ENCODE measurements at regions not wholly inside any gene's neighbourhood (a gene's known extent, or its start where the extent isn't known, plus 50 kb on each side); places are given as distances from the start of the nearest gene placed in this dataset.
"Not testable (repeated sequence)": the region's sequence is repeated elsewhere in the genome, so short reads cannot be mapped to it uniquely, and the experiment has no call there.

DNA sequence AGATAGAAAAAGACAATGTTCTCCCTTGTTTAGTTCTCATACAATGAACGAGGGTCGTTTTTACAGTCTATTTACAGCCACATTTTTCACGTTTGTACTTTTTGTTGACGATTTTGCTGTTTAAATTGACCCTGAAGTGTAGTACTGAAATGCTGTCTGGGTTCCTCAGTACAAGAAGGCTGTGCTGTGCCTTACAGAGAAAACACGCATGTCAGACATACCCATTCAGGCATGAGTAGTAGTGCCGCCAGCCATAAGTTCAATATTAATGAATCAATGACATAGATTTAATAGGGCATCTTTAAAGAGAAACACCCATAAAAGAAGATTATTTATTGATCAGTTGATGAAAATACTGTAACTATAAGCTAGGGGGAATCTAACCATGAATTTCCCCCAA, 459.8 kb upstream of the EPHA5 start:
- Histone ChIP-seq H3K27me3 (ENCODE audit: insufficient read depth, low read length, poor library complexity, severe bottlenecking) (no peaks in the 10 kb centered on the region), H3K27ac (ENCODE audit: low read depth, low read length) (no peak overlapping the region), H3K36me3 (ENCODE audit: insufficient read depth, low read length) (no peaks in the 10 kb centered on the region), H3K4me1 (ENCODE audit: insufficient read depth, low read length) (no peaks in the 10 kb centered on the region), H3K9me3 (ENCODE audit: low read length) (no peaks in the 10 kb centered on the region), H3K4me3 (ENCODE audit: low read length) (no peak overlapping the region)
- ChIA-PET CTCF (no interaction called here), POLR2A (no interaction called here)
- Mint-ChIP-seq H3K36me3 (no peaks in the 10 kb centered on the region), H3K27ac (no peak overlapping the region), H3K9me3 (peaks cover 1 to 17% (median 8%) of the 10 kb centered on the region in 5 donors), H3K4me3 (no peak overlapping the region), H3K27me3 (no peaks in the 10 kb centered on the region), H3K4me1 (no peaks in the 10 kb centered on the region)
- no peak for DNase-seq

DNA sequence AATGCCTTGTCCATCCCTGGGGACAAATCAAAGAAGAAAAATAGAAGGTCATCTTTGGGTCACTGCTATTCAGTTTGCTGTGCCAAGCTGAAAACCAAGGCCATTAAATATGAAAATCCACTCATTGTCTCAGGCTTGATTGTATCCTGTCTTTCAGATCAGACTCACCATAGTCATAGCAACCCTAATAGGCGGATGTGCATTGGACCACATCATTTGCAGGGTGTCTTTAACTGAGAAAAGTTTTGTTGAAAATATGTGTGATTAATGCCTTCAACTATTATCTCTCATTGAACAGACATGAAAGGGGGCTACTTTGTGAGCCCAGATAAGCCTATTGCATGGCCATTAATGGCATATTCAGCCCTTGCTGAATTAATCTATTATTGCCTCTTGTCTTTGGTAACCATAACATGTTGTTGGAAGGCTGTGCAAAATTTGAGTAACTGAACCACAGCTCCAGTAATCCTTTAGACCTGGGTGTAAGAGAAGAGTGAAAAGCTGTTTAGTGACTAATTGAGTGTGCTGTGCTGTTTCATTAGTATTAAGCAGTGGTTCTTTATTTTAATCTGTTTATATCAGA, 453.6 kb upstream of the EPHA5 start:
- Histone ChIP-seq H3K4me1 (ENCODE audit: insufficient read depth, low read length) (no peaks in the 10 kb centered on the region), H3K27ac (ENCODE audit: low read depth, low read length) (no peak overlapping the region), H3K4me3 (ENCODE audit: low read length) (no peak overlapping the region), H3K36me3 (ENCODE audit: insufficient read depth, low read length) (no peaks in the 10 kb centered on the region), H3K9me3 (ENCODE audit: low read length) (no peaks in the 10 kb centered on the region), H3K27me3 (ENCODE audit: insufficient read depth, low read length, poor library complexity, severe bottlenecking) (no peaks in the 10 kb centered on the region)
- no peaks in the 10 kb centered on the region for H3K27me3 Mint-ChIP-seq
- H3K4me3 Mint-ChIP-seq: no peak overlapping the region
- ChIA-PET CTCF (no interaction called here), POLR2A (no interaction called here)
- H3K36me3 Mint-ChIP-seq: no peaks in the 10 kb centered on the region
- DNase-seq: no peak
- H3K4me1 Mint-ChIP-seq: no peaks in the 10 kb centered on the region
- H3K9me3 Mint-ChIP-seq: peaks cover 2 to 15% (median 3%) of the 10 kb centered on the region in 5 donors
- no peak overlapping the region for H3K27ac Mint-ChIP-seq

DNA sequence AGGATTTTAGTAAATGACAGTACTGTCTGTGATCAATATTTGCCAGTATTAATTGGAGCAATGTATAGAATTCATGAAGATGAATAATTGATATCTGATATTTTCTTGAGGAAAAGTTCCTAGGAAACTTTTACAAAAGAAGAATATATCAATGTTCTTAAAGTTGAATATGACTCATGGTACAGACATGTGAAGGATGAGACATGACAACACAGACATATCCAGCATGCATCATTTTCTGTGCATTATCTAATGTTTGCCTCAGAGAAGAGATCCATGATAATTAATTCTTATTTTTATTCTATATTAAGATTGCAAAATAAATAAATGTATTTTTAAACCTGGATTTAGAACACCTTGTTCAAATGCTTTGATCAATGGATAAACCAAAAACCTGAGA, 452.9 kb upstream of the EPHA5 start:
- no peaks in the 10 kb centered on the region for H3K27me3 Mint-ChIP-seq
- no peaks in the 10 kb centered on the region for H3K36me3 ChIP-seq (ENCODE audit: insufficient read depth, low read length)

GRCh38 chr4:66115231-66115630, 444.9 kb upstream of the EPHA5 start:
- H3K4me3 Mint-ChIP-seq; H3K4me1 ChIP-seq (ENCODE audit: insufficient read depth, low read length); CTCF ChIA-PET; H3K27me3 ChIP-seq (ENCODE audit: insufficient read depth, low read length, poor library complexity, severe bottlenecking); H3K27ac Mint-ChIP-seq; H3K27ac ChIP-seq (ENCODE audit: low read depth, low read length); H3K27me3 Mint-ChIP-seq; DNase-seq; H3K36me3 Mint-ChIP-seq; POLR2A ChIA-PET; H3K36me3 ChIP-seq (ENCODE audit: insufficient read depth, low read length); H3K4me1 Mint-ChIP-seq; H3K9me3 ChIP-seq (ENCODE audit: low read length); H3K4me3 ChIP-seq (ENCODE audit: low read length): not testable (repeated sequence)
- peaks cover 7 to 31% (median 16%) of the 10 kb centered on the region in 5 donors for H3K9me3 Mint-ChIP-seq

More for the DNA sequence above, 452.9 kb upstream of the EPHA5 start:
- Histone ChIP-seq H3K4me1 (ENCODE audit: insufficient read depth, low read length) (no peaks in the 10 kb centered on the region), H3K4me3 (ENCODE audit: low read length) (no peak overlapping the region), H3K27ac (ENCODE audit: low read depth, low read length) (no peak overlapping the region), H3K27me3 (ENCODE audit: insufficient read depth, low read length, poor library complexity, severe bottlenecking) (no peaks in the 10 kb centered on the region), H3K9me3 (ENCODE audit: low read length) (no peaks in the 10 kb centered on the region)
- ChIA-PET POLR2A (no interaction called here), CTCF (no interaction called here)
- Mint-ChIP-seq H3K36me3 (no peaks in the 10 kb centered on the region), H3K4me1 (no peaks in the 10 kb centered on the region), H3K4me3 (no peak overlapping the region), H3K27ac (no peak overlapping the region), H3K9me3 (peaks cover 2 to 16% (median 3%) of the 10 kb centered on the region in 5 donors)
- no peak for DNase-seq

- DNase-seq: no peak
- CTCF ChIA-PET: no interaction called here
- H3K27ac Mint-ChIP-seq: no peak overlapping the region
- H3K36me3 ChIP-seq (ENCODE audit: insufficient read depth, low read length): no peaks in the 10 kb centered on the region
- no peak overlapping the region for H3K4me3 ChIP-seq (ENCODE audit: low read length)
- no peaks in the 10 kb centered on the region for H3K4me1 Mint-ChIP-seq
- no peak overlapping the region for H3K27ac ChIP-seq (ENCODE audit: low read depth, low read length)
- POLR2A ChIA-PET: no interaction called here
- H3K9me3 ChIP-seq (ENCODE audit: low read length): no peaks in the 10 kb centered on the region
- H3K27me3 Mint-ChIP-seq: peaks cover 0 to 1% of the 10 kb centered on the region in 2 donors
- H3K36me3 Mint-ChIP-seq: no peaks in the 10 kb centered on the region
- no peak overlapping the region for H3K4me3 Mint-ChIP-seq
- peaks cover 7 to 19% (median 10%) of the 10 kb centered on the region in 5 donors for H3K9me3 Mint-ChIP-seq
- no peaks in the 10 kb centered on the region for H3K27me3 ChIP-seq (ENCODE audit: insufficient read depth, low read length, poor library complexity, severe bottlenecking)
- no peaks in the 10 kb centered on the region for H3K4me1 ChIP-seq (ENCODE audit: insufficient read depth, low read length)
Observed at GRCh38 chr4:66108898-66109297, 438.6 kb upstream of the EPHA5 start.

GRCh38 chr4:66097218-66097617, 426.9 kb upstream of the EPHA5 start:
- Mint-ChIP-seq H3K27ac (no peak overlapping the region), H3K4me3 (no peak overlapping the region), H3K9me3 (peaks cover 4 to 23% (median 5%) of the 10 kb centered on the region in 5 donors), H3K27me3 (no peaks in the 10 kb centered on the region), H3K36me3 (no peaks in the 10 kb centered on the region), H3K4me1 (no peaks in the 10 kb centered on the region)
- H3K27ac ChIP-seq (ENCODE audit: low read depth, low read length): no peak overlapping the region
- ChIA-PET POLR2A (no interaction called here), CTCF (no interaction called here)
- H3K9me3 ChIP-seq (ENCODE audit: low read length): no peaks in the 10 kb centered on the region
- H3K36me3 ChIP-seq (ENCODE audit: insufficient read depth, low read length): no peaks in the 10 kb centered on the region
- DNase-seq: no peak
- no peaks in the 10 kb centered on the region for H3K27me3 ChIP-seq (ENCODE audit: insufficient read depth, low read length, poor library complexity, severe bottlenecking)
- no peak overlapping the region for H3K4me3 ChIP-seq (ENCODE audit: low read length)
- H3K4me1 ChIP-seq (ENCODE audit: insufficient read depth, low read length): no peaks in the 10 kb centered on the region

DNA sequence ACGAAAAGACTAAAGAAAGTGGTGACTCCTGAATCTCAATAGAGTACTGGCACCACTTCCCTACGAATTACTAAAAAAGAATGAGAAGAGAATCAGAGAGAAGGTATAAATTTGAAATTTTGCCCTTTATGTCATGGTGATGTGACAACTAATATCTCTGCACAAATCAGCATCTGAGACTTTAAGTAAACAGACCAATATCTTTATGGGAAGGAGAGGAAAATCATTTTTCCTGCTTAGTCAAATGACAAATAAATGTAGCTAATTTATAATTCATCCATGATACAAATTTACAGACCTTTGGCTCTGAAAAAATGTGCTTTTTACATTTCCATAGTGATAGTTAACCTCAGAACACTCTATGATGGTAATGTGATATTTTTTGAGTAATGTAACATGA, 424.8 kb upstream of the EPHA5 start:
- ChIA-PET POLR2A (no interaction called here), CTCF (no interaction called here)
- H3K27ac Mint-ChIP-seq: no peak overlapping the region
- no peaks in the 10 kb centered on the region for H3K36me3 Mint-ChIP-seq
- no peaks in the 10 kb centered on the region for H3K9me3 ChIP-seq (ENCODE audit: low read length)
- peaks cover 0 to 24% (median 7%) of the 10 kb centered on the region in 5 donors for H3K9me3 Mint-ChIP-seq
- no peak overlapping the region for H3K4me3 ChIP-seq (ENCODE audit: low read length)
- DNase-seq: no peak
- no peak overlapping the region for H3K27ac ChIP-seq (ENCODE audit: low read depth, low read length)
- H3K4me1 Mint-ChIP-seq: no peaks in the 10 kb centered on the region
- H3K4me3 Mint-ChIP-seq: no peak overlapping the region
- H3K36me3 ChIP-seq (ENCODE audit: insufficient read depth, low read length): no peaks in the 10 kb centered on the region
- no peaks in the 10 kb centered on the region for H3K27me3 ChIP-seq (ENCODE audit: insufficient read depth, low read length, poor library complexity, severe bottlenecking)
- no peaks in the 10 kb centered on the region for H3K27me3 Mint-ChIP-seq
- H3K4me1 ChIP-seq (ENCODE audit: insufficient read depth, low read length): no peaks in the 10 kb centered on the region

DNA sequence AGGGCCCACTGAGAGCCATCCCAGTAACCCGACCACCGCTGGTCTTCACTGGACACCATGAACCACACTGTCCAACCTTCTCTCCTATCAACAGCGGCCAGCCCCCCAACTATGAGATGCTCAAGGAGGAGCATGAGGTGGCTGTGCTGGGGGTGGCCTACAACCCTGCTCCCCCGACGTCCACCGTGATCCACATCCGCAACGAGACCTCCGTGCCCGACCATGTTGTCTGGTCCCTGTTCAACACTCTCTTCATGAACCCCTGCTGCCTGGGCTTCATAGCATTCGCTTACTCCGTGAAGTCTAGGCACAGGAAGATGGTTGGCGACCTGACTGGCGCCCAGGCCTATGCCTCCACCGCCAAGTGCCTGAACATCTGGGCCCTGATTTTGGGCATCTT, 423.8 kb upstream of the EPHA5 start:
- Histone ChIP-seq H3K4me1 (ENCODE audit: insufficient read depth, low read length) (no peaks in the 10 kb centered on the region), H3K4me3 (ENCODE audit: low read length) (no peak overlapping the region), H3K9me3 (ENCODE audit: low read length) (no peaks in the 10 kb centered on the region), H3K36me3 (ENCODE audit: insufficient read depth, low read length) (no peaks in the 10 kb centered on the region), H3K27ac (ENCODE audit: low read depth, low read length) (no peak overlapping the region), H3K27me3 (ENCODE audit: insufficient read depth, low read length, poor library complexity, severe bottlenecking) (no peaks in the 10 kb centered on the region)
- no peak overlapping the region for H3K4me3 Mint-ChIP-seq
- POLR2A ChIA-PET: no interaction called here
- no peaks in the 10 kb centered on the region for H3K27me3 Mint-ChIP-seq
- no peaks in the 10 kb centered on the region for H3K36me3 Mint-ChIP-seq
- H3K4me1 Mint-ChIP-seq: no peaks in the 10 kb centered on the region
- H3K27ac Mint-ChIP-seq: no peak overlapping the region
- DNase-seq: no peak
- CTCF ChIA-PET: no interaction called here
- H3K9me3 Mint-ChIP-seq: peaks cover 0 to 25% (median 7%) of the 10 kb centered on the region in 5 donors

GRCh38 chr4:66091786-66092185, 421.5 kb upstream of the EPHA5 start:
- H3K4me3 ChIP-seq (ENCODE audit: low read length): no peak overlapping the region
- ChIA-PET CTCF (no interaction called here), POLR2A (no interaction called here)
- Mint-ChIP-seq H3K9me3 (peaks cover 5 to 28% (median 6%) of the 10 kb centered on the region in 5 donors), H3K27me3 (no peaks in the 10 kb centered on the region), H3K4me1 (no peaks in the 10 kb centered on the region), H3K27ac (no peak overlapping the region), H3K4me3 (no peak overlapping the region), H3K36me3 (no peaks in the 10 kb centered on the region)
- no peaks in the 10 kb centered on the region for H3K4me1 ChIP-seq (ENCODE audit: insufficient read depth, low read length)
- DNase-seq: no peak
- no peaks in the 10 kb centered on the region for H3K27me3 ChIP-seq (ENCODE audit: insufficient read depth, low read length, poor library complexity, severe bottlenecking)
- H3K36me3 ChIP-seq (ENCODE audit: insufficient read depth, low read length): no peaks in the 10 kb centered on the region
- no peaks in the 10 kb centered on the region for H3K9me3 ChIP-seq (ENCODE audit: low read length)
- H3K27ac ChIP-seq (ENCODE audit: low read depth, low read length): no peak overlapping the region

All from CD8-positive, alpha-beta memory T cell (primary cell).